IPS-NIHi11 (cell line): ENCODE measurements at regions not wholly inside any gene's neighbourhood (a gene's known extent, or its start where the extent isn't known, plus 50 kb on each side); places are given as distances from the start of the nearest gene placed in this dataset.
A peak's percentile ranks its signal among the peaks of the same experiment; 100 is the strongest.

Source experiments
- DNase-seq: peaks from one replicate; pipeline ENCODE4 v3.0.0; 2012; ENCODE audit warnings: mixed read lengths, low spot score

DNA sequence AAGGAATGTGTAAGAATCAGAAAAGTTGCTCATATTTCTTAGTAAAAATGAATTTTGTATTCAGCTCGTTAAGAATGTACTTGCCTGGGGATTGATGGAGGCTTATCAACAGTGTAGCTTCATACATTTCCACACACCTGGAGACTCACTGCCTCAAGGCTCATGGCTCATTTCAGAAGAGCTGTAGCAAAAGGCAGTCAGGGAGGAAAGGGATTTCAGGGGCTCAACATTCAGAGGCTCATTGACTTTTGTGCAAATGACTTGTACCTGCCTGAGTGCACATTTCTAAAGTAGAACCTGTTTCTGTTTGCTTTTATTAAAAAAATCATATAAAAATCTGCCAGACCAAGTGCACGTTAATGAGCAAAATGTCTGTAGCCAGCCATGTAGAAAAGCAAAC is 304.4 kb downstream of the KCNS3 start:
- no peak for DNase-seq

DNA sequence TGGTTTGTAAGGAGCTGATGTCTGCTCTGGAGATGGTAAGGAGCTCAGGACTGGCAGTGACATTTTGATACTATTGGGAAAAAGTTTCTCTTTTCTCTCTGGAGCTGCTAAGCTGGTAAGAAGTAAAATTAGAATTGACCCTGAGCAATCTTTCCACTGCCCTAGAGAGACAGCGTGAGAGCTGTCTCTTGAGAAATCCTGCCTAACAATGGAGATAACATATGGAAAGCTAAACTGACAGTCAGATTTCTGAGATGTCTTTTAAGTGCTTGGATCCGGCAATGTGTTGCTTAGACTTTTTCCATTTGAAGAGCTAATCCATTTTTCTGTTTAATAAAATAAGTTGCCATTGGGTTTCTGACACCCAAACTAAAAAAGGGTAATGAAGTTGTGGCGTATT is 302.4 kb downstream of the KCNS3 start:
- no peak for DNase-seq

DNA sequence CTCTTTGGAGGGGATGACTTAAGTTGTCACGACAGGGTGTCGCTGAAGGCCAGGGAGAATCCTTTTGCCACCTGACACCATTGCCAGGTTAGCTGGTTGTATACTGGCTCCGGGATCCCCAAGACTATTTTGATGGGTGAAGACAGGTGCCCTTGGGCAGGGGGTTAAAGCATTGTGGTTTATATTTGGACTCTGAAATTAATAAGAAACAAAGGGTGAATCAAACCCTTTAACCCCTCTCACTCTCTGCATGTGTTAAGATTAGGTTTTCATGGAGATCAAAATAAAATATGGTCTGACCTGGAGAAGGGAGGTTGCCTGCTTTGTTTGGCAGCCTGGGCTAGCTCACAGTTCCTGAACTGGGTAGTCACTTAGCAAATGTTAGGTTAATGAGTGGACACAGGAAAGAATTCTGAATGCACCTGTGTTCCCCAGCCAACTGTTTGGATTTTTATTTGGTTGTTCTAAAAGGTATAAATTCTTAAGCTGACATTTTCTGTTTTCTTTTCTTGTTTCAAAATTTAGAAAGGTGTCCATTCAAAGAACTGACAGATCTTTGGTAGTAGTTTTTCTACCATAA is 301.7 kb downstream of the KCNS3 start:
- no peak for DNase-seq

DNA sequence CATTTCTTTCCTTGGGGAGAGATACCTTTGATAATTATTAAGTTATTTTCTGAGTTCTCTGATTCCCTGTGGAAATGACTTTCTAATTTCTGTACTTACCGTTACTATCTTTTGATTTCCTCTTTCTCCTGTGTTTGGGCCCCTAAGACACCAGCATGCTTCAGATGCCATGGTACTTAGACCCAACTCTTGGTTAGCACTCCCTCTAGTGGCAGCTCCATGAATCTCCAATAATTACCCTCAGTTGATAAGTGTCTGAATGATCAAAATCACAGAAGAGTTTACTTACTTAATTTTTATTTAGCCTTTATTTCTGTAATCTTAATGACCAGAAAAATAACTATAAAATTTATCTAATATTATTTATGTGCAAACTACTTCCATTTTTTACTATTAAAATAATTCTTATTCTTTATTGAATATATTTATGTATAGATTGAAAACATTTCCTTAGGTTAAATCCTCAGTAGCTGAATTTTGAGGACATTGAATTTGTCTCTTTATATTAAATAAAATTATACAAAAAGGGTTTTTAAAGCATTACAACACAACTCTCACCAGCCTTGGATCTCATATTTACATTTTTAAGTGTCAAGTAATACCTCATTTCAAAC is 300.4 kb downstream of the KCNS3 start:
- DNase-seq, result peak; percentile 76

DNA sequence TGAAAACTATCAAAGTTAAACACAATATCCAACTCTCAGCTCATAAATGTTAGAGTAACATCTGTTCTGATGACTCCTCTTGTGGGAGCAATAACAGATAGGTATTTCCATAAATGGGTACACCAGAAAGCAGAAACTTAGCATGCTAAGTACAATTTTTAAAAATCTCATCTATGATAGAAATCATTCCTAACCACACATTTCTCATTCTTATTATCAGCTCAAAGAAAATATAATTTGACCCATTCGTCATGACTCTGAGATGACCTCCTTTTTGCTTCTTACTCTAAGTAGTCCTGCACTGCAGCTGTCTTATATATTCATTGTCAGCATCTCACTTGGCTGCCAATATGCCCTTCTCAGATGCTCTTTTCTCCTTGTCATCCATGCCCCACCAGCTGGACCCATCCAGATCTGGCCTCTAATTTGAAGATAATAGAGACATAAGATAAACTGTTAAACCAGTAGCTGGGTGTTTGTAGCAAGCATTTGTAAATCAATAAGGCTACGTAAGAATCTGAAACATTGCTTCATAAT is 298.3 kb downstream of the KCNS3 start:
- DNase-seq, result no peak

DNA sequence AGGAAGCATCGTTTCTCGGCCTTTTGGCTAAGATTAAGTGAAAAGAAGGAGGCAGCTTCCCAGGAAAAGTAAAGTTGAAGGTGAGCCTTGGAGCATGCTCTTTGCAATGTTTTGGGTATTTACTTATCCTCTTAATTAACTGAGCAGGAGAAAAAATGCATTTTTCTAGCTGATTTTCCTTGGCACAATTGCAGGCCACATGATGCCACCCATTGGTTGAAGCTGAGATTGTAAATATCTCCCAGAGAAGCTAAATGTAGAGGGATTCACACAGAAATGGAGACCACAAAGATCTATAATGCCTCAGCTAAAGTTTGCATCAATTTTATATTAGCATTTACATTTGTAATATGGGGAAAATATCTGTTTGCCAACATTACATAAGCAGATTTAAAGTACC is 294.1 kb downstream of the KCNS3 start:
- no peak for DNase-seq

DNA sequence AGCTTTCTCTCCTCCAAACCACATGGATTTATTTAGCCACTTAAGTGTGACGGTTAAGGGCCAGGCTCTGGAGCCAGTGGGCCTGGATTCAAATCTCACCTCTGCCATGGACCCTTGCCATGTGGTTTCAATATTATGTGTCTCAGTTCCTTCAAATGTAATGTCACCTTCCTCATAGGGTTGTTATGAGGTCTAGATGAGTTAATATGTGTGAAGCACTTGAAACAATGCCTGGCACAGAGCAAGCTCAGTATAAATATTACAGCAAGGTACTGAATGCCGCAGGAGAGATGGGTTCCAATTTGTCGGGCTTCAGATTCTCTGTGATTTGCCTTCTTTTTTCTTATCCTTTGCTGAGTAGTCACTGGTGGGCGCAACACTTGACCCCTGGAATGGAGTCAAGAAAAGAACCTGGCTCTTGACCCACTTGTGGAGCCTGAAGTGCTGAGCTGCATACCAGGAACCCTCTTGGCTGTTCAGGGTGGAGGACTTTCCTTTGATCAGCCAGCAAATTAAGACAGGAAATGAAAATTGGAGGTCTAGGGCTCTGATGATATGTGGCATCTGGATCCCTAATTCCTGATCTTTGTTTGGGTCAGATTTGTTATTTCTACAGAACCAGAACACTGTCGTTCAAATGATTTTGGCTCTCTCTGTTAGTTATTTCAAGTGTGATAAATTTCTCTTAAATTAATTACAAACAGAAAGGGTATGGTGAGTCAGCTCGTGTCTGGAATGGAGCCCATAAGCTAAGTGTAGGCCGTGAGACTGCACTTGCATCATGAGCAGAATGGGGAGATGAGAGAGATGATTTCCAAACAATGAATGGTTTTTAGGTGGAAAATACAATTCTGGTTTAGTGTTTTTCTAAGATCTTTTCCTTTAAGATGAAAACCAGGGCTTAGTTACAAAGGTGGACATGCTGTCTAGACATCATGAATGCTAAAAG is 293.0 kb downstream of the KCNS3 start:
- DNase-seq, result no peak

DNA sequence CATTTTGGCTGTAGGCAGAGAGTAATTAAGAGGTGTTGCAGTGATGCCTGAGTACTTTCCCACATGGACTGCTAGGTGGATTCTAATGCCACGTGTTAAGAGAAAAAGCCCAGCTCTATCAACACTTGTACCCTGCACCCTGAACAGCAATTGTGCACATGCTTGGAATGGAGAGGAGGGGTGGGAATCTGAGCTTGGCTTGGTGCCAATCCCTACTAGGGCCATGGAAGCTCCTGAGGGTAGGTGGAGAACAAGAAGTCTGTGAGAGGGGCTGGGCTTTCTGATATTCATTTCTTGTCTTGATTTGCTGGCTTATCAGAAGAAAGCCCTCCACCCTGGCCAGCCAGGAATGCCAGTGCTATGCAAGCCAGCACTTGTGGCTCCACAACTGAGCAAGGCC is 292.2 kb downstream of the KCNS3 start:
- no peak for DNase-seq

DNA sequence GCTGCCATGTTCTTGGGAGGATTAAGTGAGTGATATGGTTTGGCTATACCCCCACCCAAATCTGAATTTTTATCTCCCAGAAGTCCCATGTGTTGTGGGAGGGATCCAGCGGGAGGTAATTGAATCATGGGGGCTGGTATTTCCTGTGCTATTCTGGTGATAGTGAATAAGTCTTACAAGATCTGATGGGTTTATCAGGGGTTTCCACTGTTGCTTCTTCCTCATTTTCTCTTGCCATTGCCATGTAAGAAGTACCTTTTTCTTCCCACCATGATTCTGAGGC is 291.4 kb downstream of the KCNS3 start:
- no peak for DNase-seq

DNA sequence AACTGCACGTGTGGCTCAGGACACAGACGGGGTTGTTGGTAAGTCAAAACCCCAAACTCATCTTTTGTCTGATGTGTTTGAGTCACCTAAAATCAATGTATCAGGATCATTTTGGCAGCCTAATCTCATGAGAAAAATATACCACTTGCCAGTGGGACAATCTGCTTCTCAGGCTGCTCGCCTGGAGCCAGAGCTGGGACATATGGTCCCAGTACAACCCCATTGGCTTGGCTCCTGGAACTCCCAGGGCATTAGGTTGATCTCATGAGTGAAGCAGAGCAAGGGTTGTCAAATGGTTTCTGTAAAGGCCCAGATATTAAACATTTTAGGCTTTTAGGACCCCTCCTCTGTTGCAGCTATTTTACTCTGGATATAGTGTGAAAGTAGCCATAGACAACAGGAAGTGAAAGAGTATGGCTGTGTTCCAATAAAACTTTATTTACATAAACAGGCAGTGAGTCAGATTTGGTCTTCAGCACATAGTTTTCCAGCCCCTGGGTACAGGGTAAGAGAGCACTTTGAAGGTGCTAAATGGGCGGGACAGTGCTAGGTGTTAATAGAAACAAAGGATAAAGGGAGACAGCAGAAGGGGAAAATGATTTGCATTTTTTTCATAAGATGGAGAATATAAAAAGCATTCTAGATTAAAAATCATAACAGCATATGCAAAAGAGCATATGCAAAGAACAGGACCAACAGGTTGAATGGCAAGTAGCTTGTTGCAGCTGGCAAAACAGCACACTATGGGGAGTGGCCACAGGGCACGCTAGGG is 290.8 kb downstream of the KCNS3 start:
- no peak for DNase-seq

DNA sequence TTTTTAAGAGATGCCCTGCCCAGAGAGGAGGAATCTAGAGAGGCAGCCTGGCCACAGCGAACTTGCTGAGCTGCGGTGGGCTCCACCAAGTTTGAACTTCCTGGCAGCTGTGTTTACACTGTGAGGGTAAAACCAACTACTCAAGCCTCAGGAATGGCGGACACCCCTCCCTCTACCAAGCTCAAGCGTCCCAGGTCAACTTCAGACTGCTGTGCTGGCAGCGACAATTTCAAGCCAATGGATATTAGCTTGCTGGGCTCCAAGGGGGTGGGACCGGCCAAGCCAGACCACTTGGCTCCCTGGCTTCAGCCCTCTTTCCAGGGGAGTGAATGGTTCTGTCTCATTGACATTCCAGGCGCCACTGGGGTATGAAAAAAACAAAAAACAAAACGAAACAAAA is 289.4 kb downstream of the KCNS3 start:
- DNase-seq, result no peak

DNA sequence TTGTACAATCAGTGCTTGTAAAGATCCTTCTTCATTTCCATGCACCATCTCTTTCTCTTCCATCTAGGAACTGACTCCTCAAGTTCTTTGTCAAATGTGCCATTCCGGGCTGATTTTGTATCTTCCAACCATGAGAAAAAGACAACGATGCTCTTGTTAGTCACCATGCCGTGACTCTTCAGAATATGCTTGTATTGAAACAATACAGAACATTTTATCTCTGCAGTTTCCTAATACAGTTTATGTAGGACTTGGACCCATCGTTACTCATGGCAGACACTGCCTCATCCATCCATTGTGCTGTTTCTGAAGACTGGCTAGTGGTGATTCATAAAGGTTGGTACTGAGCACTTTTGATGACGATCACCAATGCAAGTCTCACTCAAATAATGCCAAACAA is 283.2 kb downstream of the KCNS3 start:
- DNase-seq, result no peak

DNA sequence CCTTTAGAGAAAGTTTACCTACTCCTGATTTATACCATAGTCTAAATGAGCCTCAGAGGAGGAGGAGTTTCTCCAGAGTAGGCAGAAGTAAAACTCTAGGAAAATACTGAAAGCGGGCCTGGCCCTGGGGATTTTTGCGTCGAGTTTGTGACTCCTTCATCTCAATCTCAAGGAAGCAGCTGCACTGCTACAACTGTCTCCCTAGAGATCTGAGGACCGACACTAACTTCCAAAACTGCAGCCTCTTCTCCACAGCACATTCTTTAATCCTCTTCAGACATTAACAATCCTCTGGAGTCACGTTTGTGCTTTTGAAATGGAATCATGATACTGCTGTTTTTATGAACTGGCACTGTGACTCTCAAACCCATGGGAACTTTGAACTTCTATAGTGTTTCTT is 281.4 kb downstream of the KCNS3 start:
- no peak for DNase-seq

DNA sequence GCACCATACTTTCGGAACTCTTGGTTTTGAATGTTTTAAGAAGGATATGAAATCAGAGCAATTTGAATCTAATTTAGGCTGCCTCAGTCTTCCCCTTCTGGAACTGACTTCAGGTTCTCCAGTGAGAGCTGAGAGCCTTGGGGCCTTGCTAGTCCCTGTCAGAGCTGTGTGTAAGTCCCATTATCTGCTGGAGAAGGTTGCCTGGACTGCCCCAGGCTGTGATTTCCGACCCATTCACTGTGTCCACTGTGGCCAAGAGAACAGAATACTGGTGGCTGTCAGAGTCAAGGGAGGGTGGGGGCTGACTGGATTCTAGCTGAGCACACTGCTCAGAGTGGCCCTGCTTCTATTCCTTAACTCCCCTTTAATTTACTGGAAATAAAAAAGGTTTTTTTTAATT is 278.0 kb downstream of the KCNS3 start:
- no peak for DNase-seq

DNA sequence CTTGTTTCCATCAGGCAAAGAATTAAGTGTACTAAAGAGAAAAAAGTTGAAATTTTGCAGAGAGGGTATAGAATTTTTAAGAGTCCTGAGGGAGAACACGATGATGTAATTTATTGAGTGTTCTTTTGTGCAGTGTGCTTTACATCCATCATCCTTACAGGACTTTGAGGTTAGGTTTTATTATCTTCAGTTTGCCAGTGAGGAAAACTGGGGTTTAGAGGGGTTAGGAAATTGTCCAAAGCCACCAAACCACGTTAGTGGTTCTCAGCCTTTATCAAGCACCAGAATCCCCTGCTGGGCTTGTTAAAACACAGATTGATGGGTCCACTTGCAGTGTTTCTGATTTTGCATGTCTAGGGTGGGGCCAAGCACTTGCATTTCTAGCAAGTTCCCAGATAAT is 277.5 kb downstream of the KCNS3 start:
- DNase-seq, result no peak

DNA sequence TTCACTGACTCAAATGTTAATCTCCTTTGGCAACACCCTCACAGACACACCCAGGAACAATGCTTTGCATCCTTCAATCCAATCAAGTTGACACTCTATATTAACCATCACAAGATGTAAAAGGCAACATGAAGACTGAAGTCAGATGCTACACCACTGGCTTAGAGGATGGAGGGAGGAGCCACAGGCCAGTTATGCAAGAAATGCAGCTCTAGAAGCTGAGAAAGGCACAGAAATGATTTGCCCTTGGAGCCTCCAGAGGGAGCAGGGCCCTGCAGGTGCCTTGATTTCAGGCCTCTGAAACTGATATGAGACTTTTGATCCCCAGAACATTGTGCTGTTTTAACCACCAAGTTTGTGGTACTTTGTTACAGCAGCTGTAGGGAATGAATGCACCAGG is 276.3 kb downstream of the KCNS3 start:
- DNase-seq, result no peak

DNA sequence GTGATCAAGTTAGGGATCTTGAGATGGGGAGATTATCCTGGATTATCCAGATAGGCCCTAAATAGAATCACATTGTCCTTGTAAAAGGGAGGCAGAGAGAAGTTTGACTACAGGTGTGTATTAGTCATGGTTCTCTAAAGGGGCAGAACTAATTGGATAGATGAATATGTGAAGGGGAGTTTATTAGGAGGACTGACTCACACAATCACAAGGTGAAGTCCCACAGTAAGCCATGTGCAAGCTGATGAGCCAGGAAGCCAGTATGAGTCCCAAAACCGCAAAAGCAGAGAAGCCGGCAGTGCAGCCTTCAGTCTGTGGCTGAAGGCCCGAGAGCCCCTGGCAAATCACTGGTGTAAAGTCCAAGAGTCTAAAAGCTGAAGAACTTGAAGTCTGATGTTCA is 275.8 kb downstream of the KCNS3 start:
- DNase-seq, result no peak

DNA sequence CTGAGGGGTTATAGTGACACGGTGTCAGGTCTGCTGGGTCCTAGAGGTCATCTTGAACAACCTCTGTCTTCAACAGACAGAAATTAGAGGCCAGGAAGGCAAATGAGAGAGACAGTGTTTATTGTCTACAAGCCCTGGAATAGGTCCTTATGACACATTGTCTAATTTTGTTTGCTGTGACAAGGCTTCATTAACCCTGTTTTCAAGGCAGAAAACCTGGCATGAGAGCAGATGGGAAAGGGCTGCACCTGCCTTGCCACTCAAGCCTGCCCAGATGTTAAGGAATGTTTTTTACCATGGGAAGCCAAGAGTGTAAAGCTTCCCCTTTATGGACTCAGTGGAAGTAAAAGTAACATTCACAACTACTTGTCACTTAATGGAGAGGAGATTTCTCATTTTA is 275.3 kb downstream of the KCNS3 start:
- no peak for DNase-seq

DNA sequence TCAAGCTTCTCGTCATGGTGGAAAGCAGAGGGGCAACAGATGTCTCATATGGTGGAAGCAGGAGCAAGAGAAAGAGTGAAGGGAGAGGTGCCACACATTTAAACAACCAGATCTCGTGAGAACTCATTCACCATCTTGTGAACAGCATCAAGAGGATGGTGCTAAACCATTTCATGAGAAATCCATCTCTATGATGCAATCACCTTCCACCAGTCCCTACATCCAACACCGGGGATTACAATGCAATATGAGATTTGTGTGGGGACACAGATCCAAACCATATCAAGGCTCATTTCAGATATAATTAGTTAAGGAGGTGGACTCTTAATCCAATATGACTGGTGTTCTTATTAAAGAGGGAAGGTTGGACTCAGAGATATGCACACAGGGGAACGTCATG is 272.8 kb downstream of the KCNS3 start:
- no peak for DNase-seq

DNA sequence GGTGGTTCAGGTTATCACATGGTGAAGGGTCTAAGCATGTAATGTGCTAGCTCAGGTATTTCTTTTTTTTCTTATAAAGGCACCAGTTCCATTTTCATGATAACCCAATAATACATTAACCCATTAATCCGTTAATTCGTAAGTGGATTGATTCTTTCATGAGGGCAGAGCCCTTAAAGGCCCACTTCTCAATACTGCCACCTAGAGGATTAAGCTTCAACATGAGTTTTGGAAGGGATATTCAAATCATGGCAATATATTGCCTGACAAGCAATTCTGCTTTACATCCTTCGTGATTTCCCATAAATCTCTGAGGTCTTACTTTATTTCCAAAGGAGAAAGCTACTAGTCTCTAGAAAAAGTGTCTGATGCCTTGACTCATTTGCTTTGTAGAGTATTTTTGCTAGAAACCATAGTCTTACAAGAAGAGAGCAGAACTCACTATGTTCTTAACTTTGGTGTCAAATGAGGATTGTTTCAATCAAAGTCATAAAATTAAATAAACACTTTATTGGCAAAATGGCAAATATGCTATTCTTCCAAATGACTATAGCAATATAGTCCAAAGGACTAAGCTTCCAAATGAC is 271.3 kb downstream of the KCNS3 start:
- DNase-seq, result peak; percentile 49

DNA sequence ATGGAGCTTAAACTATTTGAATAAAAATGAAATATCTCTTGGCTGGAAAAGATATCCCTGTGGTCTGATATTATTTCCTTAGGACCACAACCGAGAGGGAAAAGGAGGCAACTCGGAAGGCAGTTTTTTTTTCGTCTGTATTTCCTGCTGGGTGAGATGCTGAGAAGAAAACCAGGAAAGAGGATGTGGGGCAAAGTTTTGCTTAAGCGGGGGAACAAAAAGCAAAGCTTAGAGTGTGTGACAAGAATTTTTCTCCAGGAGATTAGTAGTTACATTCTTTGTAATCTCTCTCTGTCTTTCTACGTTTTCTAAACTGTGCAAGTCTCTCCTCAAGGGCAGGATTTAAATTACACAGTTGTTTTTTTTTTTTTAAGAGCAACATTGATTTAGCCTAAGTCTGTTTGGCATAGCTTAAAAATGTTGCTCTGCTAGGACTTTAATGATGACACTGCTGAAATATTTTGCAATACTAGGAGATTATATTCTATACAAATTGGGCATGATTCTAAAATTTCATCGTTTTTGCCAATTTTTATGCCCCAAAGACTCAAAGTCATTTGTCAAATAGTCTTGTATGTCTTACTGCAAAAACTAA is 258.5 kb downstream of the KCNS3 start:
- no peak for DNase-seq

DNA sequence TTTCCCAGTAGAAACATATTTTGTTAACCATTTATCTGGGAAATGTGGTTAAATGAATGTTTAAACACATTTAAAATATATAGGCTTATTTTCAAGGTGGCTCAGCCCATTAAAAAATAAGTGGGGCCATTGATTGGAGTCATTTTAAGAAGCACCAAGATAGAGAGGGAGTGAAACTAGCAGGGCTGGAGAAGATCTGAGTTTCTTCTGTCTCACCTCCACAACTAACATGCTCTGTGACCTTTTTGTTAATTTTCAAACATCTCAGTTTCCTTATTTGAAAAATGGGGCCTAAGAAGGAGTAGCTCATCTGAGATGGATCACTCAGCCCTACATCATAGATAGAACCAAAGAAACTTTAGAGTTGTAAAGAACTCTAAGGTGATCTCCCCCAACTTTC is 254.8 kb downstream of the KCNS3 start:
- DNase-seq, result no peak
